ENCODE measurements at regions not wholly inside any gene's neighbourhood (a gene's known extent, or its start where the extent isn't known, plus 50 kb on each side); places are given as distances from the start of the nearest gene placed in this dataset.

DNA sequence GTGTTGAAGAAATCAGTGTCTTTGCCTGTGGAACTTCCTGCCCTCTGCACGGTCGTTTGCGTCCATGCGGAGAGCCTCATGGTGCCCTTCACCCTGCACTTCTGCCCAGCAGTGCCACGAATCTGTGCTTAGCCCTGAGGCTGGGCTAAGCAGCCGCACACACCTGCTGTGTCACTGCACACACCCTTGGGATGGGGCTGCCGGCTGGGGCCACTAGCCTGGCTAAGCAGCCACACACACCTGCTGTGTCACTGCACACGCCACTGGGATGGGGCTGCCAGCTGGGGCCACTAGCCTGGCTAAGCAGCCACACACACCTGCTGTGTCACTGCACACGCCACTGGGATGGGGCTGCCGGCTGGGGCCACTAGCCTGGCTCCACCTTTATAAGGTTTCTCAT lies 188.5 kb downstream of the KIF26A start:
- no peak for DNase-seq (ENCODE audit: low read depth)
- TF ChIP-seq, protein P1, sequence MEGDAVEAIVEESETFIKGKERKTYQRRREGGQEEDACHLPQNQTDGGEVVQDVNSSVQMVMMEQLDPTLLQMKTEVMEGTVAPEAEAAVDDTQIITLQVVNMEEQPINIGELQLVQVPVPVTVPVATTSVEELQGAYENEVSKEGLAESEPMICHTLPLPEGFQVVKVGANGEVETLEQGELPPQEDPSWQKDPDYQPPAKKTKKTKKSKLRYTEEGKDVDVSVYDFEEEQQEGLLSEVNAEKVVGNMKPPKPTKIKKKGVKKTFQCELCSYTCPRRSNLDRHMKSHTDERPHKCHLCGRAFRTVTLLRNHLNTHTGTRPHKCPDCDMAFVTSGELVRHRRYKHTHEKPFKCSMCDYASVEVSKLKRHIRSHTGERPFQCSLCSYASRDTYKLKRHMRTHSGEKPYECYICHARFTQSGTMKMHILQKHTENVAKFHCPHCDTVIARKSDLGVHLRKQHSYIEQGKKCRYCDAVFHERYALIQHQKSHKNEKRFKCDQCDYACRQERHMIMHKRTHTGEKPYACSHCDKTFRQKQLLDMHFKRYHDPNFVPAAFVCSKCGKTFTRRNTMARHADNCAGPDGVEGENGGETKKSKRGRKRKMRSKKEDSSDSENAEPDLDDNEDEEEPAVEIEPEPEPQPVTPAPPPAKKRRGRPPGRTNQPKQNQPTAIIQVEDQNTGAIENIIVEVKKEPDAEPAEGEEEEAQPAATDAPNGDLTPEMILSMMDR (IDR thresholded peaks at IDR 0.05; ENCODE audit: control insufficient read depth, extremely low read depth, insufficient read depth), result no peak
- no peak overlapping the region for H3K4me3 ChIP-seq (ENCODE audit: low read depth, low read length)

GRCh38 chr14:104328607-104329006 lies 190.2 kb downstream of the KIF26A start:
- H3K4me3 ChIP-seq (ENCODE audit: low read depth, low read length), result no peak overlapping the region
- TF ChIP-seq, protein P1 (IDR thresholded peaks at IDR 0.05; ENCODE audit: control insufficient read depth, extremely low read depth, insufficient read depth), result no peak
- DNase-seq (ENCODE audit: low read depth), result no peak

- TF ChIP-seq, protein P1 (IDR thresholded peaks at IDR 0.05; ENCODE audit: control insufficient read depth, extremely low read depth, insufficient read depth), result no peak
- DNase-seq (ENCODE audit: low read depth), result no peak
- no peak overlapping the region for H3K4me3 ChIP-seq (ENCODE audit: low read depth, low read length)
Measured at GRCh38 chr14:104329793-104330192, 191.4 kb downstream of the KIF26A start.

- TF ChIP-seq, protein P1 (IDR thresholded peaks at IDR 0.05; ENCODE audit: control insufficient read depth, extremely low read depth, insufficient read depth), result peak; percentile 15; the same call in 1 of the 2 replicates
- no peak overlapping the region for H3K4me3 ChIP-seq (ENCODE audit: low read depth, low read length)
- no peak for DNase-seq (ENCODE audit: low read depth)
Measured at GRCh38 chr14:104331871-104332605, 193.7 kb downstream of the KIF26A start.

DNA sequence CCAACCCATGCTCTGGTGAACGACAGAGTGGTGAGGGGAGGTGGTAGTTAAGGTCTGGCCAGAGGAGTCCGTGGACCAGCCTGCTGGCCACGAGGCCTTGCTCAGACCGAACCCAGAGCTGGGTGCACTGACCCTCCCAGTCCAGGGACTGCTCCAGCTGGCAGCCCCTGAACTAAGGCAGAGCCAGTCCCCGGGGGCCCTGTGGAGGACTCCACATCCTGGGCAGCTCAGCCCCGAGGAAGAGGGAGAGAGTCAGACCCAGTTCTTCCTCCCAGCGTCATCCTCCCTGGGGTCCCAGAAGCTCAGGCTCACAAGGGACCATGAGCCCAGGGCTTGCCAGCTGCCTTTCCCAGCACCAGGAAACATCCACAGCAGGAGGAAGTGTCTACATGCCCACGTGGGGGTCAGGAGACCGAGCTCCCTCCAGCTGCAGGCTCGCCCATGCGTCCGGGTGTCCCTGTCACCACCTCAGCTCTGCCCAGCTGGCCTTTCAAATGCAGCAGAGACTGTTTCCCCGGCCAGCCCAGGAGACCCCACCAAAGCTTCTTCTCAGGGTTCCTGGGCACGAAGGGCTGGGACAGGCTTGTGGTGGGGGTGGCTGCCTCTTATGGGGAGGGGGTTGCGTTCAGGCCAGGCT lies 194.4 kb downstream of the KIF26A start:
- TF ChIP-seq, protein P1 (IDR thresholded peaks at IDR 0.05; ENCODE audit: control insufficient read depth, extremely low read depth, insufficient read depth), result no peak
- no peak for DNase-seq (ENCODE audit: low read depth)
- H3K4me3 ChIP-seq (ENCODE audit: low read depth, low read length), result no peak overlapping the region

- DNase-seq (ENCODE audit: low read depth), result no peak
- TF ChIP-seq, protein P1 (IDR thresholded peaks at IDR 0.05; ENCODE audit: control insufficient read depth, extremely low read depth, insufficient read depth), result no peak
- no peak overlapping the region for H3K4me3 ChIP-seq (ENCODE audit: low read depth, low read length)
Measured at GRCh38 chr14:104333646-104334423, 195.4 kb downstream of the KIF26A start.

Measured in LNCaP clone FGC (cell line).